ENCODE measurements at regions not wholly inside any gene's neighbourhood (a gene's known extent, or its start where the extent isn't known, plus 50 kb on each side); places are given as distances from the start of the nearest gene placed in this dataset.
"Not testable (repeated sequence)": the region's sequence is repeated elsewhere in the genome, so short reads cannot be mapped to it uniquely, and the experiment has no call there.

DNA sequence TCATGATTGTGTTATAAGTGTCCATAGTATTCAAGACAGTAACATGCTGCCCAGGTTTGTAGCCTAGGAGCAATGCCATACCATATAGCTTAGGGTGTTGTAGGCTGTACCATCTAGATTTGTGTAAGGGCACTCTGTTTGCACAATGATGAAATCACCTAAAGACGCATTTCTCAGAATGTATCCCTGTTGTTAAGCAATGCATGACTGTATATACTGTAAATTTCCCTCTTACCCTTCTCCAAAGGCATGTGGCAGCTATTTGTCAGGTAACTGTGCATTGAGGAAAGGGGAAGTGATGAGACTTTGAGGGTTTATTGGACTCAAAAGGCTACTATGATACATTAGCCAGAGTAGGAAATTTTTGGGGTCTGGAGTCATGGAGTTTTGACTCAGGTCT is 180.8 kb downstream of the VAPA start:
- TF ChIP-seq, protein P1, sequence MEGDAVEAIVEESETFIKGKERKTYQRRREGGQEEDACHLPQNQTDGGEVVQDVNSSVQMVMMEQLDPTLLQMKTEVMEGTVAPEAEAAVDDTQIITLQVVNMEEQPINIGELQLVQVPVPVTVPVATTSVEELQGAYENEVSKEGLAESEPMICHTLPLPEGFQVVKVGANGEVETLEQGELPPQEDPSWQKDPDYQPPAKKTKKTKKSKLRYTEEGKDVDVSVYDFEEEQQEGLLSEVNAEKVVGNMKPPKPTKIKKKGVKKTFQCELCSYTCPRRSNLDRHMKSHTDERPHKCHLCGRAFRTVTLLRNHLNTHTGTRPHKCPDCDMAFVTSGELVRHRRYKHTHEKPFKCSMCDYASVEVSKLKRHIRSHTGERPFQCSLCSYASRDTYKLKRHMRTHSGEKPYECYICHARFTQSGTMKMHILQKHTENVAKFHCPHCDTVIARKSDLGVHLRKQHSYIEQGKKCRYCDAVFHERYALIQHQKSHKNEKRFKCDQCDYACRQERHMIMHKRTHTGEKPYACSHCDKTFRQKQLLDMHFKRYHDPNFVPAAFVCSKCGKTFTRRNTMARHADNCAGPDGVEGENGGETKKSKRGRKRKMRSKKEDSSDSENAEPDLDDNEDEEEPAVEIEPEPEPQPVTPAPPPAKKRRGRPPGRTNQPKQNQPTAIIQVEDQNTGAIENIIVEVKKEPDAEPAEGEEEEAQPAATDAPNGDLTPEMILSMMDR (conservative IDR thresholded peaks at IDR 0.05) = no peak
- no peak for TF ChIP-seq ZFX (IDR thresholded peaks at IDR 0.05)

GRCh38 chr18:10095356-10095755 is 181.5 kb downstream of the VAPA start:
- TF ChIP-seq, protein P1 (conservative IDR thresholded peaks at IDR 0.05) = no peak
- TF ChIP-seq ZFX (IDR thresholded peaks at IDR 0.05) = no peak
- H3K27ac ChIP-seq = no peak overlapping the region

More for the DNA sequence above, 180.8 kb downstream of the VAPA start:
- no peak overlapping the region for H3K27ac ChIP-seq

- no peak overlapping the region for H3K27ac ChIP-seq
Measured at GRCh38 chr18:10099539-10100140, 185.8 kb downstream of the VAPA start.

DNA sequence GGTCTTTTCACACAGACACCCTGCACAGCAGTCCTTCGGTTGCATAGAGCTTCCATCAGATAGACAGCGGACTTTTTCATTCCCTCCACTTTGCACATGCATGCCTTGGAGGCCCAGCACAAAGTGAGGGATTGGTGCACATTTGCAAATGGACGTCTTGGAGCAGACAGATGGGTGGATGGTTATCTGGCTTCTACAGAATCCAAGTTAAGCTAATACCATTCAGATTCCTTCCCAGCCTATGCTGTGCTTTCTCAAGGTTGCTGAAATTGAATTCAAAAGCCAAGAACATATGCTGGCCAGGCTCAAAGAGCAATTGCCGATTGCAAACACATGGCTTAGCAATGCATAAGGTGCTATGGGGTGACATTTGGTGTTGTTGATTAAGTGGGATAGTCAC is 186.4 kb downstream of the VAPA start:
- no peak overlapping the region for H3K27ac ChIP-seq
- TF ChIP-seq, protein P1 (conservative IDR thresholded peaks at IDR 0.05) = no peak
- no peak for TF ChIP-seq ZFX (IDR thresholded peaks at IDR 0.05)

More at GRCh38 chr18:10099539-10100140, 185.8 kb downstream of the VAPA start:
- no peak for TF ChIP-seq ZFX (IDR thresholded peaks at IDR 0.05)
- TF ChIP-seq, protein P1 (conservative IDR thresholded peaks at IDR 0.05) = no peak

GRCh38 chr18:10100941-10101701 is 187.3 kb downstream of the VAPA start:
- TF ChIP-seq, protein P1 (conservative IDR thresholded peaks at IDR 0.05) = no peak
- no peak for TF ChIP-seq ZFX (IDR thresholded peaks at IDR 0.05)

GRCh38 chr18:10101729-10102128 is 187.9 kb downstream of the VAPA start:
- TF ChIP-seq, protein P1 (conservative IDR thresholded peaks at IDR 0.05) = no peak
- no peak for TF ChIP-seq ZFX (IDR thresholded peaks at IDR 0.05)
- H3K27ac ChIP-seq = no peak overlapping the region

More at GRCh38 chr18:10100941-10101701, 187.3 kb downstream of the VAPA start:
- no peak overlapping the region for H3K27ac ChIP-seq

GRCh38 chr18:10105118-10105517 is 191.3 kb downstream of the VAPA start:
- not testable (repeated sequence) for H3K27ac ChIP-seq
